K562 (cell line): ENCODE measurements at regions not wholly inside any gene's neighbourhood (a gene's known extent, or its start where the extent isn't known, plus 50 kb on each side); places are given as distances from the start of the nearest gene placed in this dataset.

Experiments used
- ATAC-seq: fragments of 200-7000 bp; cut with Tn5 transposase; 3 replicates; pipeline ENCODE4 v1.9.1; 2020; ENCODE audit warnings: moderate library complexity
- BruUV-seq: library from RNA; stranded (reverse); fragments of 400-500 nt; replicated peaks from 2 replicates; lab custom pipeline; 2021; lab: Mats Ljungman, UMichigan
- CTCF ChIA-PET: fragments of 300-600 bp; formaldehyde crosslinking; extraction: SDS; loops from one replicate; lab custom pipeline; 2021; ENCODE audit warnings: low intra/inter-chr PET ratio; lab: Yijun Ruan, JAX
- POLR2A ChIA-PET: fragments of 300-600, 350-650 bp; sonication (Branson Sonifier 250); formaldehyde crosslinking; extraction: SDS; loops from one replicate; lab custom pipeline; 2021; ENCODE audit warnings: antibody characterized with exemption, inconsistent platforms; lab: Yijun Ruan, JAX
- DNase-seq, 4 experiments: peaks; one replicate each; pipeline versions ENCODE4 v3.0.0 to v3.0.0-alpha.2; 2011 to 2018; ENCODE audit warnings: low spot score in 3 of 4, mixed read lengths in 3 of 4; ENCODE audit errors: extremely low read depth in 1 of 4
- FAIRE-seq: peaks from 2 replicates; lab custom pipeline; 2011; peaks lifted over from hg19 to GRCh38; lab: Jason Lieb, UNC
- H2AFZ ChIP-seq: 2 replicates; pipeline ENCODE4 v1.6.0; 2011; ENCODE audit warnings: low read depth, low read length, control low read depth, inconsistent platforms
- H3K27ac ChIP-seq: fragments of 200-600 bp; 3 replicates; pipeline ENCODE4 v1.8.0; 2011; ENCODE audit warnings: low read depth, mild to moderate bottlenecking, control low read depth, inconsistent platforms, low read length, moderate library complexity, mixed read lengths; ENCODE audit errors: extremely low read depth
- H3K27me3 ChIP-seq, 2 experiments: fragments of 300-600 bp in 1 of 2; 2 replicates in 1 of 2; 3 replicates in 1 of 2; pipeline versions ENCODE4 v1.6.0 to v1.8.0; 2011; ENCODE audit warnings: inconsistent platforms in 2 of 2, low read length in 2 of 2, mild to moderate bottlenecking in 1 of 2, mixed read lengths in 1 of 2, moderate library complexity in 1 of 2; ENCODE audit not compliant: control insufficient read depth in 2 of 2, insufficient read depth in 2 of 2
- H3K36me3 ChIP-seq: fragments of 300-600 bp; 3 replicates; pipeline ENCODE4 v1.8.0; 2011; ENCODE audit warnings: mild to moderate bottlenecking, low read length, inconsistent platforms; ENCODE audit not compliant: control insufficient read depth, insufficient read depth
- H3K4me1 ChIP-seq, 2 experiments: fragments of 200-600 bp in 1 of 2; replicated peaks in 1 of 2; 2 replicates in 1 of 2; 3 replicates in 1 of 2; pipeline versions ENCODE4 v1.5.1 to v1.8.0; 2011; ENCODE audit warnings: inconsistent platforms in 2 of 2, low read length in 2 of 2, mild to moderate bottlenecking in 1 of 2, mixed read lengths in 1 of 2, moderate library complexity in 1 of 2; ENCODE audit not compliant: control insufficient read depth in 2 of 2, insufficient read depth in 2 of 2
- H3K4me2 ChIP-seq: 2 replicates; pipeline ENCODE4 v1.6.1; 2011; ENCODE audit warnings: low read length, control low read depth, inconsistent platforms, mixed read lengths; ENCODE audit not compliant: insufficient read depth
- H3K4me3 ChIP-seq: fragments of 200-600 bp; sonication (generic), shearing (Covaris generic); 2 replicates; pipeline ENCODE4 v1.5.1; 2016; ENCODE audit warnings: control low read depth, inconsistent platforms
- H3K79me2 ChIP-seq: fragments of 200-600 bp; 3 replicates; pipeline ENCODE4 v1.8.0; 2011; ENCODE audit warnings: low read length, inconsistent platforms; ENCODE audit not compliant: control insufficient read depth, insufficient read depth
- H3K9ac ChIP-seq, 2 experiments: 2 replicates each; pipeline versions ENCODE4 v1.6.0 to v1.6.1; 2011; ENCODE audit warnings: low read depth in 2 of 2, low read length in 2 of 2, control low read depth in 1 of 2, inconsistent platforms in 1 of 2, mild to moderate bottlenecking in 1 of 2, mixed read lengths in 1 of 2; ENCODE audit not compliant: insufficient read depth in 1 of 2
- H3K9me1 ChIP-seq: one replicate; pipeline ENCODE4 v1.6.0; 2011; ENCODE audit warnings: inconsistent platforms, mild to moderate bottlenecking, low read length, moderate library complexity; ENCODE audit not compliant: control insufficient read depth, insufficient read depth
- H3K9me3 ChIP-seq: replicated peaks from 2 replicates; pipeline ENCODE4 v1.5.1; 2011; ENCODE audit warnings: low read depth, low read length, inconsistent platforms; ENCODE audit not compliant: control insufficient read depth, insufficient read depth
- H4K20me1 ChIP-seq: replicated peaks from 2 replicates; pipeline ENCODE4 v1.6.1; 2011; ENCODE audit warnings: low read length, inconsistent platforms, mixed read lengths; ENCODE audit not compliant: control insufficient read depth, insufficient read depth
- DDX20 ChIP-seq: fragments of 450-650 bp; IDR thresholded peaks from 2 replicates; pipeline ENCODE4 v1.6.1; 2016; ENCODE audit warnings: missing genetic modification characterization, low read depth, mild to moderate bottlenecking, missing compliant biosample characterization, moderate library complexity
- NUFIP1 ChIP-seq: fragments of 450-650 bp; IDR thresholded peaks from 2 replicates; pipeline ENCODE4 v1.6.1; 2018; ENCODE audit not compliant: partially characterized antibody
- U2AF2 ChIP-seq: fragments of 200-400 bp; formaldehyde crosslinking; optimal IDR thresholded peaks from 2 replicates; pipeline ENCODE3; 2017; ENCODE audit warnings: low read depth, mild to moderate bottlenecking, low read length
- ZNF253 ChIP-seq: fragments of 250-450 bp; sonication (Bioruptor Pico); conservative IDR thresholded peaks from 2 replicates; pipeline ENCODE4 v1.6.1; 2021; ENCODE audit warnings: mild to moderate bottlenecking
- ZNF311 ChIP-seq: fragments of 250-450 bp; sonication (Bioruptor Pico); IDR thresholded peaks from 2 replicates; pipeline ENCODE4 v1.4.0; 2020; ENCODE audit warnings: mild to moderate bottlenecking, moderate library complexity
- ZNF384 ChIP-seq: IDR thresholded peaks from 2 replicates; pipeline ENCODE4 v1.6.1; 2012; ENCODE audit warnings: low read depth, low read length, improper control_type of control experiment
- ZNF57 ChIP-seq: fragments of 450-650 bp; formaldehyde crosslinking; IDR thresholded peaks from 2 replicates; pipeline ENCODE4 v1.4.0; 2020; ENCODE audit warnings: mild to moderate bottlenecking, moderate library complexity
- ZNF778 ChIP-seq: fragments of 450-650 bp; formaldehyde crosslinking; IDR thresholded peaks from 2 replicates; pipeline ENCODE4 v1.4.0; 2020; ENCODE audit warnings: mild to moderate bottlenecking, moderate library complexity
- WGBS: fragments of 100-300 bp; shearing (Covaris generic); methylation state at CpG from one replicate; pipeline ENCODE4 v1.1.6; 2016; ENCODE audit warnings: low coverage, mixed read lengths; ENCODE audit not compliant: insufficient coverage; ENCODE audit errors: missing lambda C conversion rate; 5-methylcytosine and 5-hydroxymethylcytosine counted together
- in situ Hi-C: fragments of 300-500 bp; cut with MboI; formaldehyde crosslinking; loops from 4 replicates; pipeline ENCODE4 v1.15.0; 2018; ENCODE audit warnings: inconsistent platforms, mixed read lengths
- intact Hi-C: fragments of 100-400 bp; cut with micrococcal nuclease; formaldehyde crosslinking; loops from 2 replicates; pipeline ENCODE4 v1.14.2; 2022
- TF ChIP-seq, protein P1 (sequence below): sonication (generic); formaldehyde crosslinking; IDR thresholded peaks from 2 replicates; pipeline ENCODE4 v1.8.1; 2023; ENCODE audit warnings: mild to moderate bottlenecking, missing genetic modification reagents

DNA sequence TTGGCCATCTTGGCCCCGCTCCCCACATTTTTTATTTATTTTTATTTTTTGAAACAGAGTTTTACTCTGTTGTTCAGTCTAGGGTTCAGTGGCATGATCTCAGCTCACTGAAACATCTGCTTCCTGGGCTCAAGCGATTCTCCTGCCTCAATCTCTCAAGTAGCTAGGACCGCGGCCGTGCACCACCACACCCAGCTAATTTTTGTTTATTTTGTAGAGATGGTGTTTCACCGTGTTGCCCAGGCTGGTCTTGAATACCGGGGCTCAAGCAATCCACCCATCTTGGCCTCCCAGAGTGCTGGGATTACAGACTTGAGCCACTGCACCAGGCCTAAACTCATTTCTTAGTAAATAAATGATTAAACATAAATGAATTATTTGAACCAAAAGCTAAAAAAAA, 322.0 kb upstream of the LCORL start (continued):
- TF ChIP-seq, protein P1, sequence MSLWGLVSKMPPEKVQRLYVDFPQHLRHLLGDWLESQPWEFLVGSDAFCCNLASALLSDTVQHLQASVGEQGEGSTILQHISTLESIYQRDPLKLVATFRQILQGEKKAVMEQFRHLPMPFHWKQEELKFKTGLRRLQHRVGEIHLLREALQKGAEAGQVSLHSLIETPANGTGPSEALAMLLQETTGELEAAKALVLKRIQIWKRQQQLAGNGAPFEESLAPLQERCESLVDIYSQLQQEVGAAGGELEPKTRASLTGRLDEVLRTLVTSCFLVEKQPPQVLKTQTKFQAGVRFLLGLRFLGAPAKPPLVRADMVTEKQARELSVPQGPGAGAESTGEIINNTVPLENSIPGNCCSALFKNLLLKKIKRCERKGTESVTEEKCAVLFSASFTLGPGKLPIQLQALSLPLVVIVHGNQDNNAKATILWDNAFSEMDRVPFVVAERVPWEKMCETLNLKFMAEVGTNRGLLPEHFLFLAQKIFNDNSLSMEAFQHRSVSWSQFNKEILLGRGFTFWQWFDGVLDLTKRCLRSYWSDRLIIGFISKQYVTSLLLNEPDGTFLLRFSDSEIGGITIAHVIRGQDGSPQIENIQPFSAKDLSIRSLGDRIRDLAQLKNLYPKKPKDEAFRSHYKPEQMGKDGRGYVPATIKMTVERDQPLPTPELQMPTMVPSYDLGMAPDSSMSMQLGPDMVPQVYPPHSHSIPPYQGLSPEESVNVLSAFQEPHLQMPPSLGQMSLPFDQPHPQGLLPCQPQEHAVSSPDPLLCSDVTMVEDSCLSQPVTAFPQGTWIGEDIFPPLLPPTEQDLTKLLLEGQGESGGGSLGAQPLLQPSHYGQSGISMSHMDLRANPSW (CRISPR knock-in tag), result no peak
- no peak for TF ChIP-seq NUFIP1

DNA sequence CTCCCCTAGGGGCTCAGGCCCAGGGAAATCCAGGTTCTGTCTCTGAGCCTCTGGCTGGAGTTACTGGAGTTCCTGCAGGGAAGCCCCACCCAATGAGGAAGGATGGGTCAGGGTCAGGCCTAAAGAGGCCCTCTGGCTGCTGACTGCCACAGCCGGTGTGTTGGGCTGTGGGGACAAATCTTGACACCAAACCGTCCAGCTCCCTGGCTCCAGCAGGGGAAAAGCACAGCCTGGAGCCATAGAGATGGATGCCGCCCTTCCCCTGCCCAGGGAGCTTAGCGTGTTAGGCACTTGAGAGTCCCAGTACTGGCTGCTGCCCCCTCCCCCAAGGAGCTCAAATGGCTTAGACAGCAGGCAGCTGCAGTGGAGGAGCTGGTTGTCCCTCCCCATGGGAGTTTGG, 321.3 kb upstream of the LCORL start:
- H3K79me2 ChIP-seq, result no peaks in the 10 kb centered on the region
- H3K4me3 ChIP-seq, result no peak overlapping the region
- CTCF ChIA-PET, result no interaction called here
- no peak overlapping the region for H3K27ac ChIP-seq
- H3K4me2 ChIP-seq, result no peak overlapping the region
- no peak for TF ChIP-seq ZNF778 (CRISPR knock-in tag)
- TF ChIP-seq ZNF253 (CRISPR knock-in tag), result no peak
- TF ChIP-seq ZNF57 (CRISPR knock-in tag), result no peak
- TF ChIP-seq U2AF2, result no peak
- no peak for TF ChIP-seq ZNF384
- TF ChIP-seq ZNF311 (CRISPR knock-in tag), result no peak
- no peak for TF ChIP-seq DDX20 (tag)
- TF ChIP-seq, all 486 proteins: peak for 0
- WGBS, result 3% methylated on average over 4 of the region's 4 CpGs
- POLR2A ChIA-PET, result no interaction called here
- 0 out of 2 replicates have a peak, but pooled peaks cover 2% of the 10 kb centered on the region for H3K9me3 ChIP-seq
- no peak overlapping the region for H2AFZ ChIP-seq
- ATAC-seq, result no peak
- intact Hi-C loops (no loop called here), in situ Hi-C loops (no loop called here)
- no peak for DNase-seq
- no peaks in the 10 kb centered on the region for H4K20me1 ChIP-seq
- no peaks in the 10 kb centered on the region for H3K36me3 ChIP-seq
- no peak for FAIRE-seq
- BruUV-seq, result no TSS peak
- H3K4me1 ChIP-seq, result no peaks in the 10 kb centered on the region
- H3K9me1 ChIP-seq, result no peaks in the 10 kb centered on the region
- no peaks in the 10 kb centered on the region for H3K27me3 ChIP-seq
- H3K9ac ChIP-seq, result no peak overlapping the region
